GM13976 (cell line): ENCODE measurements at regions not wholly inside any gene's neighbourhood (a gene's known extent, or its start where the extent isn't known, plus 50 kb on each side); places are given as distances from the start of the nearest gene placed in this dataset.

ENCODE experiments used
- DNase-seq: peaks from one replicate; pipeline ENCODE4 v3.0.0; 2012; ENCODE audit warnings: low spot score
- CTCF ChIP-seq: IDR thresholded peaks from 2 replicates; pipeline ENCODE4 v1.5.1; 2012; ENCODE audit warnings: borderline replicate concordance, mild to moderate bottlenecking; ENCODE audit not compliant: insufficient read depth; ENCODE audit errors: extremely low read depth, missing control alignments, control extremely low read depth
- in situ Hi-C: fragments of 300-500 bp; cut with MboI; formaldehyde crosslinking; loops from one replicate; pipeline ENCODE4 v1.12.0; 2022; ENCODE audit warnings: low sequenced_read_pairs, mixed read lengths, inconsistent platforms; ENCODE audit not compliant: unreplicated experiment

- no peak for TF ChIP-seq CTCF
- no peak for DNase-seq
- in situ Hi-C loops, result no loop called here
Measured at GRCh38 chr13:42485272-42485671, 88.7 kb upstream of the TNFSF11 start.

DNA sequence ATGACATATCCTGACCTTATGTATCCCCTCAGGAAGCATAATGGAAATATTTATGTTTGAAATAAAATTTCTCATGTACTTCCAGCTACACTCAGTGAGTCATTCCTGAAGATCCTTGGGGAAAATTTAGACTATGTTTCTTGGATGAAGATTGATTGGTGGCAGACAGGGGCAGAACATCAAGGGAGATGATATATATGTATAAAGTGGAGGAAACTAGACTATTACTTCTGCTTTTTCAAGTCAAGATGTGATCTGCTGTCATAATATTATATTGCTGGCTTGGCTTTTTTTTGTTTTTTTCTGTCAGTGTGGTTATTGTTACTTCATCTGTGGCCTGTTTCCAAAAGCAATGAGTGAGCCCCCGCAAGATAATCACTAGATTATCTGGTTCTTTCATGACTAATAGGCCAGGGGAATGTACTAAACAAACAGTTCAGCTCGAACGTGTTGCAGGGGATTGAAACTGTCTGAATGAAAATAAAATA, 87.2 kb upstream of the TNFSF11 start:
- TF ChIP-seq CTCF, result no peak
- in situ Hi-C loops, result no loop called here

DNA sequence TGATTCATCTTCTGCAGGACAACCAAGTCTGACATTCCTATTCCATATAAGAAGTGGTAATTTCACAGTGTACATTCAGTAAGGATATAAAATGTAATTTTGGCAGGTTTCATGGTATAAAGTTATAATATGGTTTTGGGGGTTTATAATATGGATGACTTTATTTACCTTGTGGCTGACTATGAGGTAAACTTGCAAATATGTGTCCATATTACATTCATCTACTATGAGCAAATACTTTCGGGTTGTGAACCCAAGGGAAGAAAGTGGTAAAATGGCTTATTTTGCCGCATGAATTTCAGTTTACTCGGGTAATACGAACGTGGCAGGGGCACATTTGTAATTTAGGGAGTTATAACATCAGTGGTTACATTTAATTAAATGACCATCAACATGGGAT, 86.7 kb upstream of the TNFSF11 start:
- in situ Hi-C loops, result no loop called here
- TF ChIP-seq CTCF, result no peak
- no peak for DNase-seq

More for the DNA sequence above, 87.2 kb upstream of the TNFSF11 start:
- DNase-seq, result no peak

GRCh38 chr13:42490676-42491075, 83.3 kb upstream of the TNFSF11 start:
- no peak for DNase-seq
- in situ Hi-C loops, result no loop called here
- no peak for TF ChIP-seq CTCF

DNA sequence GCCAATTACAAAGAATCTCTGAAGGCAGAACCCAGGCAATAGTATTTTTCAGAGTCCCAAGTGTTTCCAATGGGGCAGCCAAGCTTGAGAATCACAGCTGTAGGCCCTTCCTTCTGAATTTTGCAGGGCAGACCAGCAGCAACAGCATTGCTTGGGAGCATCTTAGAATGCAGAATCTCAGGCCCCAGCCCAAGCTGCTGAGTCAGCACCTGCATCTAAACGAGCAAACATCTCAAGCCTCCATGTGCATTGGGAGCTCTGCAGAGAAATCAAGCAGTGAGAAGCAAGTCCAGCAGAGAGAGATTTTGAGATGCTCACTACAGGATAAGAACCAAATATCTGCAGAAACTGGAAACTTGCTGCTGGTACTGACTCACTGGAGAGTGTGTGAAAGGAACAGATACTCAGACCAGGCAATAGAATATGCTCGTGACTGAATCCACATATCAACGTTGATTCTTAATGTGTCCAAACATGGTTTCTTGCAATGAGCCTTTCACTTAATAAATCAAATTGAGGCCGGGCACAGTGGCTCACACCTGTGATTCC, 81.5 kb upstream of the TNFSF11 start:
- no peak for TF ChIP-seq CTCF
- no peak for DNase-seq
- in situ Hi-C loops, result no loop called here

DNA sequence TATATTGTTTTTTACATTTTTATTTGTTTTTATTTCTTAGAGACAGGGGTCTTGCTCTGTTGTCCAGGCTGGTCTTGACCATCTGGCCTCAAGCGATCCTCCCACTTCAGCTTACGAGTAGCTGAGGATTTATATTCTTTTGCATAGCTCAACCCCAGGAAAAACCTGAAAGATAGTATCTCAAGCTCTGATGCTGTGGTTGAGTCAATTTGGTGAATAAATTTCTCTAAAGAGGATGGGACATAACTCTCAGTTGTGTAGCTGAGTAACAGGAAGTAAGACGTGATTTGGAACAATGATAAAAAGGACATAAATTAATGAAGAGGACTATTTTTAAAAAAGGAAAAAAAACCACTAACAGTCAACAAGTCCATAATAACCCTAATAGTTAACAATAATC, 79.8 kb upstream of the TNFSF11 start:
- in situ Hi-C loops, result no loop called here
- no peak for TF ChIP-seq CTCF
- no peak for DNase-seq

- in situ Hi-C loops, result no loop called here
- no peak for DNase-seq
- no peak for TF ChIP-seq CTCF
Measured at GRCh38 chr13:42495255-42495654, 78.7 kb upstream of the TNFSF11 start.
